ENCODE measurements at regions not wholly inside any gene's neighbourhood (a gene's known extent, or its start where the extent isn't known, plus 50 kb on each side); places are given as distances from the start of the nearest gene placed in this dataset.

GRCh38 chr12:107347261-107347660, 253.9 kb upstream of the CRY1 start:
- Histone ChIP-seq H4K20me1 (ENCODE audit: insufficient read depth, low read length) (no peaks in the 10 kb centered on the region), H3K9ac (ENCODE audit: low read length) (no peak overlapping the region), H3K4me3 (ENCODE audit: low read depth, low read length, poor library complexity, severe bottlenecking) (no peak overlapping the region), H3F3A (ENCODE audit: insufficient read depth, low read length) (no peaks in the 10 kb centered on the region), H3K9me3 (ENCODE audit: low read length) (no peaks in the 10 kb centered on the region), H3K27me3 (ENCODE audit: insufficient read depth, low read length) (no peaks in the 10 kb centered on the region), H3K4me2 (ENCODE audit: low read length) (no peak overlapping the region), H3K4me1 (ENCODE audit: insufficient read depth, low read length, severe bottlenecking) (no peaks in the 10 kb centered on the region), H3K9me2 (ENCODE audit: low read depth, low read length) (no peaks in the 10 kb centered on the region), H2AFZ (ENCODE audit: low read length) (no peak overlapping the region), H3K79me2 (ENCODE audit: insufficient read depth, low read length) (no peaks in the 10 kb centered on the region), H3K36me3 (ENCODE audit: insufficient read depth, low read length) (no peaks in the 10 kb centered on the region), H3K27ac (ENCODE audit: low read depth, low read length, poor library complexity, severe bottlenecking) (no peak overlapping the region)
- TF ChIP-seq EZH2 (IDR thresholded peaks at IDR 0.05; ENCODE audit: borderline replicate concordance, low read length) (no peak), CTCF (IDR thresholded peaks at IDR 0.05; ENCODE audit: low read length) (no peak)

DNA sequence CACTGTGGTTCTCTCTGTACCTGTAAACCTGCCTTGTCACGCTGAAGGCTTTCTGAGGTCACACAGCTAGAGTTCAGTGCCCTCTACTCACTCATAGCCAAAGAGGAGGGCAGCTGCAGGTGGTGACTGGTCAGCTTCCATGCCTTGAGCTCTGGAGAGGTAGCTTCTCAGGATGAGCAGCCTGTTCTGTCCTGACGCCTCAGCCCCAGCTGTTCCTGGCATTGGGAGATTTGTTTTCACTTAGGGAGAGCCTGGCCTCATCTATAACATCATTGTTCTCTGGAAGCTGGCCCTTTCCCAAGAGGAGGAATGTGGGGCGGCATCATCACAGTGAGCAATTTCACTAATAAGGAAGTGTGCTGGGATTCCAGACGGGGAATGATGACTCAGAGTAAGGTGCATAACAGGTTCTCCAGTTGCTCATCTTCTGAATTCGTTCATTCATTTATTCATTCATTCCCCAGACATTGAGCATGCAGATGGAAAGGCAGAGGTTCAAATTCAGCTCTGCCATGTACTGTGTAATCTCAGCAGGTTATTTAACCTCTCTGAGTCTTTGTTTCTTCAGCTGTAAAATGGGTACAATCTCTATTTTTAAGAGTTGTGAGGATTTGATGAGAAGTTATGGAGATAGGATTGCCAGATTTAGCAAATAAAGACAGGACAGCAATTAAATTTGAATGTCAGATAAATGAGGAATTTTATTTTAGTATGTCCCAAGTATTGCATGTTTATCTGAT, 255.8 kb upstream of the CRY1 start:
- H3K9me3 ChIP-seq (ENCODE audit: low read length) = no peaks in the 10 kb centered on the region
- H3F3A ChIP-seq (ENCODE audit: insufficient read depth, low read length) = no peaks in the 10 kb centered on the region
- no peak overlapping the region for H2AFZ ChIP-seq (ENCODE audit: low read length)
- no peaks in the 10 kb centered on the region for H3K27me3 ChIP-seq (ENCODE audit: insufficient read depth, low read length)
- no peak overlapping the region for H3K4me3 ChIP-seq (ENCODE audit: low read depth, low read length, poor library complexity, severe bottlenecking)
- no peaks in the 10 kb centered on the region for H3K36me3 ChIP-seq (ENCODE audit: insufficient read depth, low read length)
- H3K9me2 ChIP-seq (ENCODE audit: low read depth, low read length) = no peaks in the 10 kb centered on the region
- no peaks in the 10 kb centered on the region for H3K4me1 ChIP-seq (ENCODE audit: insufficient read depth, low read length, severe bottlenecking)
- H3K27ac ChIP-seq (ENCODE audit: low read depth, low read length, poor library complexity, severe bottlenecking) = no peak overlapping the region
- H4K20me1 ChIP-seq (ENCODE audit: insufficient read depth, low read length) = no peaks in the 10 kb centered on the region
- TF ChIP-seq EZH2 (IDR thresholded peaks at IDR 0.05; ENCODE audit: borderline replicate concordance, low read length) (no peak), CTCF (IDR thresholded peaks at IDR 0.05; ENCODE audit: low read length) (no peak)
- no peak overlapping the region for H3K4me2 ChIP-seq (ENCODE audit: low read length)
- H3K9ac ChIP-seq (ENCODE audit: low read length) = no peak overlapping the region
- no peaks in the 10 kb centered on the region for H3K79me2 ChIP-seq (ENCODE audit: insufficient read depth, low read length)

- Histone ChIP-seq H3K9ac (ENCODE audit: low read length) (no peak overlapping the region), H3K4me3 (ENCODE audit: low read depth, low read length, poor library complexity, severe bottlenecking) (no peak overlapping the region), H3F3A (ENCODE audit: insufficient read depth, low read length) (no peaks in the 10 kb centered on the region), H3K27ac (ENCODE audit: low read depth, low read length, poor library complexity, severe bottlenecking) (no peak overlapping the region), H3K27me3 (ENCODE audit: insufficient read depth, low read length) (no peaks in the 10 kb centered on the region), H3K36me3 (ENCODE audit: insufficient read depth, low read length) (no peaks in the 10 kb centered on the region), H2AFZ (ENCODE audit: low read length) (no peak overlapping the region), H3K9me3 (ENCODE audit: low read length) (no peaks in the 10 kb centered on the region), H3K4me2 (ENCODE audit: low read length) (no peak overlapping the region), H4K20me1 (ENCODE audit: insufficient read depth, low read length) (no peaks in the 10 kb centered on the region), H3K4me1 (ENCODE audit: insufficient read depth, low read length, severe bottlenecking) (no peaks in the 10 kb centered on the region), H3K9me2 (ENCODE audit: low read depth, low read length) (no peaks in the 10 kb centered on the region), H3K79me2 (ENCODE audit: insufficient read depth, low read length) (no peaks in the 10 kb centered on the region)
- TF ChIP-seq CTCF (IDR thresholded peaks at IDR 0.05; ENCODE audit: low read length) (no peak), EZH2 (IDR thresholded peaks at IDR 0.05; ENCODE audit: borderline replicate concordance, low read length) (no peak)
Measured at GRCh38 chr12:107349839-107350238, 256.5 kb upstream of the CRY1 start.

All from OCI-LY1 (cell line).